ENCODE measurements at regions not wholly inside any gene's neighbourhood (a gene's known extent, or its start where the extent isn't known, plus 50 kb on each side); places are given as distances from the start of the nearest gene placed in this dataset.

- no peak for TF ChIP-seq CTCF (IDR thresholded peaks at IDR 0.05)
- TF ChIP-seq NR1H2 (CRISPR knock-in tag; IDR thresholded peaks at IDR 0.05) = no peak
- TF ChIP-seq CDX4 (CRISPR knock-in tag; IDR thresholded peaks at IDR 0.05; ENCODE audit: borderline replicate concordance) = no peak
- TF ChIP-seq CBFB (CRISPR knock-in tag; IDR thresholded peaks at IDR 0.05; ENCODE audit: low read depth) = no peak
- no peak for TF ChIP-seq ESRRA (CRISPR knock-in tag; IDR thresholded peaks at IDR 0.05; ENCODE audit: borderline replicate concordance)
- TF ChIP-seq ATF2 (CRISPR knock-in tag; IDR thresholded peaks at IDR 0.05; ENCODE audit: borderline replicate concordance, low read depth) = no peak
- TF ChIP-seq JUN (CRISPR knock-in tag; IDR thresholded peaks at IDR 0.05) = no peak
- TF ChIP-seq TEAD4 (CRISPR knock-in tag; IDR thresholded peaks at IDR 0.05) = no peak
- TF ChIP-seq ARID4B (CRISPR knock-in tag; IDR thresholded peaks at IDR 0.05; ENCODE audit: borderline replicate concordance) = no peak
- TF ChIP-seq ZBTB43 (CRISPR knock-in tag; IDR thresholded peaks at IDR 0.05) = no peak
- no peak for TF ChIP-seq SP1 (CRISPR knock-in tag; conservative IDR thresholded peaks at IDR 0.05)
Observed at GRCh38 chr14:85471744-85472143, 58.2 kb upstream of the FLRT2 start.

All from WTC11 (cell line).